Peyer's patch (tissue), 4 donors: ENCODE measurements at regions not wholly inside any gene's neighbourhood (a gene's known extent, or its start where the extent isn't known, plus 50 kb on each side); places are given as distances from the start of the nearest gene placed in this dataset.

Source experiments
- POLR2A ChIP-seq, 2 donors: fragments of 450-650 bp; IDR thresholded peaks; one replicate each; pipeline ENCODE4 v1.5.1; 2017; ENCODE audit warnings: antibody characterized with exemption in 2 of 2, mild to moderate bottlenecking in 2 of 2, moderate library complexity in 2 of 2
- TF ChIP-seq, protein P1 (sequence below), 6 experiments: fragments of 450-650 bp in 4 of 6; fragments of 200-600 bp in 2 of 6; sonication (generic) in 1 of 6; IDR thresholded peaks; one replicate each; pipeline ENCODE4 v1.5.1; 2017 to 2019; ENCODE audit warnings: antibody characterized with exemption in 6 of 6, mild to moderate bottlenecking in 3 of 6, moderate library complexity in 1 of 6

DNA sequence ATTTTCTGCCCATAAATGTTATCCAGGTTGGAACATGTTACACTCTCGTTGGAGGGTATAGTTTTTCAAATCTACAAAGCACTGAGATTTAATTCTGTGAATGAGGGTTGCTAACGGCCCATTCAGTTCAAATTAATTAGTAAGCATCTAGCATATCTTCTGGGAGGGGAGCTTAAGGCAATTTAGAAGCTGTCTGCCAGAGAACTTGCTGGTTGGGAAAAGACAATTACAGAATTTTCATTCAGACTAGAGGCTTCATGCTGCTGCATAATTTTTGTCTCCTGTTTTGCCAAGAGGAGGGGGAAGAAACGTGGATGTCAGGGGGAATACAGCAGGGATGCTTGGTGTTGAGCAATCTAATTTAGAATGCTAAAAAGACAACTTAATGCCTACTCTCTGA lies 268.3 kb upstream of the FAM83B start:
- TF ChIP-seq POLR2A (IDR thresholded peaks at IDR 0.05): no peak
- TF ChIP-seq, protein P1, sequence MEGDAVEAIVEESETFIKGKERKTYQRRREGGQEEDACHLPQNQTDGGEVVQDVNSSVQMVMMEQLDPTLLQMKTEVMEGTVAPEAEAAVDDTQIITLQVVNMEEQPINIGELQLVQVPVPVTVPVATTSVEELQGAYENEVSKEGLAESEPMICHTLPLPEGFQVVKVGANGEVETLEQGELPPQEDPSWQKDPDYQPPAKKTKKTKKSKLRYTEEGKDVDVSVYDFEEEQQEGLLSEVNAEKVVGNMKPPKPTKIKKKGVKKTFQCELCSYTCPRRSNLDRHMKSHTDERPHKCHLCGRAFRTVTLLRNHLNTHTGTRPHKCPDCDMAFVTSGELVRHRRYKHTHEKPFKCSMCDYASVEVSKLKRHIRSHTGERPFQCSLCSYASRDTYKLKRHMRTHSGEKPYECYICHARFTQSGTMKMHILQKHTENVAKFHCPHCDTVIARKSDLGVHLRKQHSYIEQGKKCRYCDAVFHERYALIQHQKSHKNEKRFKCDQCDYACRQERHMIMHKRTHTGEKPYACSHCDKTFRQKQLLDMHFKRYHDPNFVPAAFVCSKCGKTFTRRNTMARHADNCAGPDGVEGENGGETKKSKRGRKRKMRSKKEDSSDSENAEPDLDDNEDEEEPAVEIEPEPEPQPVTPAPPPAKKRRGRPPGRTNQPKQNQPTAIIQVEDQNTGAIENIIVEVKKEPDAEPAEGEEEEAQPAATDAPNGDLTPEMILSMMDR (IDR thresholded peaks at IDR 0.05): no peak
